GM12874 (cell line): ENCODE measurements at regions not wholly inside any gene's neighbourhood (a gene's known extent, or its start where the extent isn't known, plus 50 kb on each side); places are given as distances from the start of the nearest gene placed in this dataset.

ENCODE experiments used
- CTCF ChIP-seq: IDR thresholded peaks from 2 replicates; pipeline ENCODE4 v1.5.1; 2011; ENCODE audit warnings: low read depth, mild to moderate bottlenecking, control low read depth, low read length, moderate library complexity; ENCODE audit not compliant: insufficient read depth

- no peak for TF ChIP-seq CTCF
Measured at GRCh38 chr3:55157731-55158130, 229.9 kb upstream of the LRTM1 start.

GRCh38 chr3:55156851-55157650 is 229.2 kb upstream of the LRTM1 start:
- TF ChIP-seq CTCF, result no peak

DNA sequence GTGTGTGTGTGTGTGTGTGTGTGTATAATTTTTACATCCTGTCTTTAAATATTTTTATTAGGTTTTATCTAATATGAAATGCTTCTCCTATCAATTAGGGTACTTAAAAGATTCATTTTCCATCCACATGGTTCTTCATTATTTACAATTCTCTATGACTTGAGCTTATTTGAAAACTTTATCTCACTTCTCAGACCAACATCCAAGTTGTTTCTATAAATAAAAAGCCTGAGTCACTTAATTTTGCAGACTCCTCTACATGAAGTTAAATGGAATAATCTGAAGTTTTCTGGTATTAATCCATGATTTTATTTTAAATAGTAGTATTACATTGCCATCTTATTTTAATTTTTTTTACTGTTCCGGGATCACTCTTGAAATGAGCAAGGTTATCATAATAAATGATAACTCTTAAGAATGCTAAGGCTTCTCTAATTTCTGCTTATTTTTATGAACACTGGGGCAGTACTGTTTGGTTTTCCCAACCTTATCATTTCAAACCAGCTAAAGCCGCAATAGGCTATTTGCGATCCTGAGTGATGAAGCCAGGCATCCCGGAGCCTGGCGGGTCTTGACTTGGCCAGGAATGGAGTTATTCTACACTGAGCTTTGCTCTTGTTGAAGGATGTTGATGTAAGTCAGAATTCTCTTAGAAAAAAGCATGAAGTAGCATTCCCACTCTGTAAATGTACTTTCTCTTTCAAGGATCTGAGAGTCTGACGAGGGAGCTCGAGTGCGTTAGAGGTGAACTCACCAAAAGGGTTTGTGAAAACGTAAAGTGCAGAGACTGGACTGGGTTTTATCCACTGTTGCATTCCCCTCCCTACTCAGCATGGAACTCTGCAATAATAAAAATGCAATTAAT is 220.2 kb upstream of the LRTM1 start:
- TF ChIP-seq CTCF, result no peak

- no peak for TF ChIP-seq CTCF
Measured at GRCh38 chr3:55147406-55147805, 219.5 kb upstream of the LRTM1 start.

- TF ChIP-seq CTCF, result no peak
Measured at GRCh38 chr3:55146216-55146615, 218.4 kb upstream of the LRTM1 start.

GRCh38 chr3:55144015-55144673 is 216.3 kb upstream of the LRTM1 start:
- no peak for TF ChIP-seq CTCF

DNA sequence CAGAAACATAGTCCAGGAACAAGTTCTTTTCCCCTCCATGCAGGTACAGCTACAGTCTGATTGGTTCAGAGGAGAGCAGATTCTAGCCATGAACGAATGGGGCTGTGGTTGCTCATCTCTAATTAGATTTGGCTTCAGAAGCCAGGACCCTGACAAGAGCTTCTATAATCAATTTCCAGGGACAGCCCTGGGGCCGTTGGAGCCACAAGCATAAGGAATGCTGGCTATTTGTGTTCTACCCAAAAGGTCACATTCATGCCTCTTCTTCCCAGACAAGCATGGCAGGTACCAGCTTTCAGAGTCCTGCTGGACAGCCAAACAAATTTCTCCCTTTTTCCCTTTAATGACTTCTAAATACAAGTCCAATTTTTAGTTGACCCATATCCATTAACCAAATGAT is 215.5 kb upstream of the LRTM1 start:
- no peak for TF ChIP-seq CTCF
